Testis (tissue), 2 donors: ENCODE measurements at regions not wholly inside any gene's neighbourhood (a gene's known extent, or its start where the extent isn't known, plus 50 kb on each side); places are given as distances from the start of the nearest gene placed in this dataset.

ENCODE experiments used
- CTCF ChIP-seq, 3 experiments: fragments of 450-650 bp in 2 of 3; fragments of 200-600 bp in 1 of 3; sonication (generic) in 1 of 3; IDR thresholded peaks; one replicate each; pipeline ENCODE4 v1.5.1; 2016 to 2019; ENCODE audit warnings: antibody characterized with exemption in 3 of 3, mild to moderate bottlenecking in 2 of 3, moderate library complexity in 1 of 3
- POLR2A ChIP-seq: fragments of 450-650 bp; IDR thresholded peaks from one replicate; pipeline ENCODE4 v1.6.1; 2017; ENCODE audit warnings: antibody characterized with exemption, mild to moderate bottlenecking, moderate library complexity

DNA sequence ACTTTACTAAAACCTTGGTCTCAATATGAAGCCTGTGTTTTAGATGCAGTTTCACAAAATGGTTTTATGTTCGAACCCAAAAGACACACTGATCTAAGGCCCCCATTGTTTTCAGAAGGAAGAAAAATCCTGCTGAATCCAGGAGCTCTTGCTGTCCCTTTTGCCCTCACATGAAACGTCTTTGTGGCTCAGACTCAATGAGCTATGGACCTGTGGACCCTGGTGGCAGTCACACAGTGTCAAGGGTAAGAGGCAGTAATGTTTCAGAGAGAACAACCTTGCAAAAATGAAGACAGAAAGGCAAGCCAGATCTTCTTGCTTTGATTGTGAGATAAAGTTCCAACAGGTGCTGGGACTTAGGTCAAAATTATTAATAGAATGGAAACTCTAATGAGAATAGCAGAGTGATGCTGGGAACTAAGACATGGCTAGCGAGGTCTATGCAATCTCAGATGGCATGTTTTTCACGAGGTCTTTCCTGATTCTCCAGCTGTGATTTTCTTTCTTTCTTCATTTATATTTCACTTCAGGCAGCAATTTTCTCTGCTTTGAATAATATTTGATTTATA, 164.9 kb upstream of the SLC38A2 start:
- TF ChIP-seq CTCF (IDR thresholded peaks at IDR 0.05) (no peak), POLR2A (no peak)
